VCaP (cell line): ENCODE measurements at regions not wholly inside any gene's neighbourhood (a gene's known extent, or its start where the extent isn't known, plus 50 kb on each side); places are given as distances from the start of the nearest gene placed in this dataset.

ENCODE experiments used
- H3K27ac ChIP-seq: fragments of 450-650 bp; 2 replicates; pipeline ENCODE4 v1.5.1; 2017
- TF ChIP-seq, protein P1 (sequence below): fragments of 450-650 bp; conservative IDR thresholded peaks from 2 replicates; pipeline ENCODE4 v1.5.1; 2017; ENCODE audit warnings: mild to moderate bottlenecking, moderate library complexity

DNA sequence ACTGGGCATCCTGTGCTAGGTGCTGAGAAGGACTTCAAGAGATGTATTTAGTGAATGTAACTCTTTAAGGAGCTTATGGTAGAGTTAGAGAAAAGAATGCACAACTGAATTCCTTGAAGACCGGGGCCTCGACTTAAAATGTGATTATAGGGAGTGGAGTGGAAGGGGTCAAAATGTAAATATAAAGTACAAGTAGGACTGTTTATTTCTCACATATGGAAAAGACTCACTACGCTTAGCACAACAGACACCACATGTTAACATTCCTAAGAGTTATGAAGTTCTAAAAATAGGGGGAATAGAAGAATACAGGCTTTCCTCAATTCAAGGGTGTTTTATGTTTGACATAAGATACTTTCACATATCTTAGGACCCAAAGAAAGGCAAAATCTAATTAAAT lies 117.8 kb upstream of the OSMR start:
- no peak overlapping the region for H3K27ac ChIP-seq
- TF ChIP-seq, protein P1, sequence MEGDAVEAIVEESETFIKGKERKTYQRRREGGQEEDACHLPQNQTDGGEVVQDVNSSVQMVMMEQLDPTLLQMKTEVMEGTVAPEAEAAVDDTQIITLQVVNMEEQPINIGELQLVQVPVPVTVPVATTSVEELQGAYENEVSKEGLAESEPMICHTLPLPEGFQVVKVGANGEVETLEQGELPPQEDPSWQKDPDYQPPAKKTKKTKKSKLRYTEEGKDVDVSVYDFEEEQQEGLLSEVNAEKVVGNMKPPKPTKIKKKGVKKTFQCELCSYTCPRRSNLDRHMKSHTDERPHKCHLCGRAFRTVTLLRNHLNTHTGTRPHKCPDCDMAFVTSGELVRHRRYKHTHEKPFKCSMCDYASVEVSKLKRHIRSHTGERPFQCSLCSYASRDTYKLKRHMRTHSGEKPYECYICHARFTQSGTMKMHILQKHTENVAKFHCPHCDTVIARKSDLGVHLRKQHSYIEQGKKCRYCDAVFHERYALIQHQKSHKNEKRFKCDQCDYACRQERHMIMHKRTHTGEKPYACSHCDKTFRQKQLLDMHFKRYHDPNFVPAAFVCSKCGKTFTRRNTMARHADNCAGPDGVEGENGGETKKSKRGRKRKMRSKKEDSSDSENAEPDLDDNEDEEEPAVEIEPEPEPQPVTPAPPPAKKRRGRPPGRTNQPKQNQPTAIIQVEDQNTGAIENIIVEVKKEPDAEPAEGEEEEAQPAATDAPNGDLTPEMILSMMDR: no peak

DNA sequence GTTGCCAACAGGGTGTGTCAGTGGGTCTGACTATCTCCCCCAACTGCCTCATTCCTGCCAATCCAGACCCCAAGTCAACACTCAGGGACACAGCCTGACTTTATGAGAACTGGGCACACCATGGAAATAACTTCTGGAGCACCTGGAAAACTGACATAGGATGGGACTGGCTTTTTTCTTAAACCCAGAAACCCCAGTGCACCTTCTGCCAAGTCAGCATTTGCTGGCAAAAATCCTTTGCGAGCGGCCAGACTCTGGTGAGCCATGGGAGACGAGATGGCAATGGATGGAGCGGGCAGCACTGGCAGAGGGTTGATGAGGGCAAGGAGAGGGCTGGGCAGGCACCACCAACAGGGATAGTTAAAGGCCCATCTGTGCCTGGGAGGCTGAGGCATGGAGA lies 114.4 kb upstream of the OSMR start:
- TF ChIP-seq, protein P1: no peak
- H3K27ac ChIP-seq: no peak overlapping the region

DNA sequence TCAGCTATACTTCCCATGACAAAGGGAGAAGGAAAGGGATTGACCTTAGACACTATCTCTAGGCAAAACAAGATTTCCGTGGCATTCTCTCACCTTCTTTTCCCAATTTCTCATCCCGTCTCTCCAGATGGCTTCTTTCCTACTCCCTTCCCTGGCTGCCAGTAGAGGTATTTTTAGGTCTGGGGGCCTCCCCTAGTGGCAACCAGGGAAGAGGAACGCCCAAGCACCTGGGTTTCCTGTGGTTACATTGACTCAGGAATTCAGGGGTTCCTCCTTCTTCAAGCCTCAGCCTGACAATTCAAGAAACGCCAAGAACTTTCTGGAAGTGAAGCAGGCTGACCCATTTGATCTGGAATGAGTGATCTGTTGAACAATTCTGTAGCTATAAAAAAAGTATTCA lies 111.5 kb upstream of the OSMR start:
- no peak overlapping the region for H3K27ac ChIP-seq
- TF ChIP-seq, protein P1: peak; percentile 28

DNA sequence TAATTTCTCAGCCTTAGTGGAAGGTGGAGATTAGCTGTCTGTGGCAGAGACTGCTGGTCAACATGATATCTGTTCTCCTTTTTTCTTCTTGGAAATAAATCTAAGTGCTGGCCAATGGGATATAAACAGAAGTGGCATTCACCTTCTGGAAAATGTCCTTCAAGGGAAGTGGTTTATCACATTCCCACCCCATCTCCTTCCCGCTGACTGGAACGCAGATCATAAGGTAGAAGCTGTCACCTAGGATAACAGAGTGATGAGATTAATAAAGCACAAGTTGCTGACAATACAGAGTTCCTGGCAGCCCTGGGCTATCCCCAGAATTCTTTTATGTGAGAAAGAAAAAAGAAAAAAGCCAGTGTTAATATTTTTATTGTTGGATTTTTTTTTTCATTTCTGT lies 109.7 kb upstream of the OSMR start:
- no peak overlapping the region for H3K27ac ChIP-seq
- TF ChIP-seq, protein P1: no peak

DNA sequence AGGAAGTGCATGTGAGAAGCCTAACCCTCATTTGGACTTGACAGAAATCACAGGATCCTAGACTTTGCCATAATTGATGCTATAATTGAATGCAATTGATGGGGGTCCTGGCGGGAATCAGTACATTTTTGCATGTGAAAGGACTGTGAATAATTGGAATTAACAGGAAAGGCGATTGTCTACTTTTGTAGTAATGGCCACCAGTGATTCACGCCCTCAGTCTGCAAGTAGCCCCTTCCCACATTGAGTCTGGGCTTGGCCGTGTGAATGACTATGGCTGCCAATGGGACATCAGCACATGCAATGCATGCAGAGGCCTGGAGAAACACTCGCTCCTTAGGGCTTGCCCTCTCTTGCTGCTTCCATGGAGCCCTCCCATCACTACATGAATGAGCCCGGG lies 107.8 kb upstream of the OSMR start:
- TF ChIP-seq, protein P1: no peak

DNA sequence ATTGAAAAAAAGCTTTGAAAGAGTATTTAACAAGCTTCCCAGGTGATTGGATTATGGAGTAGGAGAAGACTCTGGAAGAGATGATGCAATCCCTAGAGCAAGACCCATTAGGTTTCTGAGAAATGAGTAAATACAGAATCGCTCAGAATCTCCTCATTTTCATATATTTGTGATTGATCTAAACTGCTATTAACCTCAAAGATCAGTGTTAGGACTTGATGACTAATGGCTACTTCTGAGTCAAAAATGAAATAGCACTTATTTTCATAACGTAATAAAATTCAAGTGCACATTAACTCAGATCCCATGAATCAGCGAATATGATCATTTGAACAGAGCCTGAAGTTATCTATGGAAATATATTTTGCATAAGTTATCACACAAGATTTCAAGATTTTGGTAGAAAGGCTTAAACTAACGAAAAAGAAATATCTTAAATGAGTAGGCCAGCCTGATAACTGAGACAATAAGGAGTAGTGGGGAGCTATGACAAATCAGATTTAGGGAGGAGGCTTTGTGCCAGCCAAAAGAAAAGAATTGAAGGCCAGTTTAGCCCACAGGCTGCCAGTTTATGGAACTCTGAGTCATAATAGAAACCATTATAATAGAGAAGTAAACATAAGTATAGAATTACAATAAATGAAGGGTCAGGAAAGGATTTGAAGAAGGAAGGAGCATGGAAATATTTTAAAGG lies 106.7 kb upstream of the OSMR start:
- no peak overlapping the region for H3K27ac ChIP-seq

More for the DNA sequence above, 107.8 kb upstream of the OSMR start:
- no peak overlapping the region for H3K27ac ChIP-seq

DNA sequence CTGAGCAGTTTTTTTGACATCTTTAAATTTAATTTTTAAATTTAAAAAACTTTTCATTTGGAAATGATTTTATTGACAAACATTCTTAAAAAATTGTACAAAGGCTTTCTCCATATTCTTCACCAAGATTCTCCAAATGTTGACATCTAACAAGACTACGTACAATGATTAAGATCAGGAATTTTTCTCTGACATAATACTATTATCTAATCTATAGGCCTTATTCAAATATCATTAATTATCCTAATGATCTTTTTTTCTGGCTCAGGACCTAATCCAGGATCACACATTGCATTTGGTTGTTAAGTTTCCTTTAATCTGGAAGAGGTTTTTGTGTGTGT lies 106.1 kb upstream of the OSMR start:
- TF ChIP-seq, protein P1: no peak
- H3K27ac ChIP-seq: no peak overlapping the region

More for the DNA sequence above, 106.7 kb upstream of the OSMR start:
- TF ChIP-seq, protein P1: no peak
